ENCODE measurements at regions not wholly inside any gene's neighbourhood (a gene's known extent, or its start where the extent isn't known, plus 50 kb on each side); places are given as distances from the start of the nearest gene placed in this dataset.
A peak's percentile ranks its signal among the peaks of the same experiment; 100 is the strongest.

GRCh38 chr9:82101475-82101874, 112.9 kb downstream of the SPATA31D1 start:
- Histone ChIP-seq H3K79me2 (ENCODE audit: low read length) (no peaks in the 10 kb centered on the region), H3K4me2 (ENCODE audit: low read length) (no peak overlapping the region), H3K9ac (ENCODE audit: low read length) (no peak overlapping the region), H3K9me3 (ENCODE audit: low read length) (0 out of 2 replicates have a peak, but pooled peaks cover 5% of the 10 kb centered on the region), H3F3A (ENCODE audit: low read length, unreplicated experiment) (no peaks in the 10 kb centered on the region), H2AFZ (ENCODE audit: low read length) (no peak overlapping the region), H3K27me3 (ENCODE audit: low read length) (no peaks in the 10 kb centered on the region), H3K27ac (ENCODE audit: low read length) (no peak overlapping the region), H4K20me1 (ENCODE audit: low read length) (no peaks in the 10 kb centered on the region), H3K9me2 (replicated peaks; ENCODE audit: low read length) (no peaks in the 10 kb centered on the region), H3K36me3 (ENCODE audit: low read depth, low read length) (no peaks in the 10 kb centered on the region), H3K4me3 (ENCODE audit: low read length) (no peak overlapping the region), H3K4me1 (ENCODE audit: insufficient read depth, low read length) (no peaks in the 10 kb centered on the region)
- ATAC-seq (no peak), DNase-seq (peak; percentile 4)
- POLR2A ChIA-PET (ENCODE audit: unreplicated experiment), result no interaction called here
- intact Hi-C loops (cut with micrococcal nuclease), result no loop called here
- no peak for TF ChIP-seq EZH2 (IDR thresholded peaks at IDR 0.05; ENCODE audit: low read length, unreplicated experiment)
- TF ChIP-seq CTCF (conservative IDR thresholded peaks at IDR 0.05; ENCODE audit: low read depth, low read length), result peak; percentile 39
- no peak for TF ChIP-seq EZH2phosphoT487 (IDR thresholded peaks at IDR 0.05; ENCODE audit: borderline replicate concordance, low read length)
- no TSS peak for BruUV-seq (replicated peaks)
- CTCF ChIA-PET, result no interaction called here

GRCh38 chr9:82104252-82104651, 115.7 kb downstream of the SPATA31D1 start:
- intact Hi-C loops (cut with micrococcal nuclease), result no loop called here
- POLR2A ChIA-PET (ENCODE audit: unreplicated experiment), result interaction anchor here (0.5 kb wide), 1 partner anchor 106 kb away, joined by 4 read pairs; no protein-coding TSS in a partner anchor
- H3K27ac ChIP-seq (ENCODE audit: low read length), result no peak overlapping the region

More at GRCh38 chr9:82104252-82104651, 115.7 kb downstream of the SPATA31D1 start:
- BruUV-seq (replicated peaks), result no TSS peak
- ATAC-seq (no peak), DNase-seq (no peak)
- Histone ChIP-seq H2AFZ (ENCODE audit: low read length) (no peak overlapping the region), H3K36me3 (ENCODE audit: low read depth, low read length) (no peaks in the 10 kb centered on the region), H3K4me3 (ENCODE audit: low read length) (no peak overlapping the region), H3K9ac (ENCODE audit: low read length) (no peak overlapping the region), H3F3A (ENCODE audit: low read length, unreplicated experiment) (no peaks in the 10 kb centered on the region), H4K20me1 (ENCODE audit: low read length) (no peaks in the 10 kb centered on the region), H3K9me2 (replicated peaks; ENCODE audit: low read length) (no peaks in the 10 kb centered on the region), H3K9me3 (ENCODE audit: low read length) (0 out of 2 replicates have a peak, but pooled peaks cover 5% of the 10 kb centered on the region), H3K4me2 (ENCODE audit: low read length) (no peak overlapping the region), H3K27me3 (ENCODE audit: low read length) (no peaks in the 10 kb centered on the region), H3K79me2 (ENCODE audit: low read length) (no peaks in the 10 kb centered on the region), H3K4me1 (ENCODE audit: insufficient read depth, low read length) (no peaks in the 10 kb centered on the region)
- CTCF ChIA-PET, result no interaction called here
- TF ChIP-seq CTCF (conservative IDR thresholded peaks at IDR 0.05; ENCODE audit: low read depth, low read length) (no peak), EZH2phosphoT487 (IDR thresholded peaks at IDR 0.05; ENCODE audit: borderline replicate concordance, low read length) (no peak), EZH2 (IDR thresholded peaks at IDR 0.05; ENCODE audit: low read length, unreplicated experiment) (no peak)

Data from PC-3 (cell line).